ENCODE measurements at regions not wholly inside any gene's neighbourhood (a gene's known extent, or its start where the extent isn't known, plus 50 kb on each side); places are given as distances from the start of the nearest gene placed in this dataset.

DNA sequence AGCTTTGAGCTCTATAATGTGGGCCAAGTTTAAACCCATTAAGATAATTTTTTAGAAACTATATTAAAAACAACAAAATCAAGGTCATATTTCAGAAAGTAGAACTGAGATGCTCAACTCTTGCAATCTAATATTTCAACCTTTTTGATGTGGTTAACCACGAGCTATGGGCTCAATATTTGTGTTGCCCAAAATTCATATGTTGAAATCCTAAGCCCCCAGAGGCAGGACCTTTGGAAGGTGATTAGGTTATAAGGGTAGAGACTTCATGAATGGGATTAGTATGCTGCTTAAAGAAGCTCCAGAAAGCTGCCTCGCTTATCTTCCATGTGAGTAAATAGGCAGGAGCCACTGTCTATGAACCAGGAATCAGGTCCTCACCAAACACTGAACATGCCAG, 284.4 kb downstream of the CRPPA start:
- no peak for TF ChIP-seq POLR2A (IDR thresholded peaks at IDR 0.05)
- TF ChIP-seq POLR2AphosphoS5 (IDR thresholded peaks at IDR 0.05): no peak
- TF ChIP-seq, protein P1, sequence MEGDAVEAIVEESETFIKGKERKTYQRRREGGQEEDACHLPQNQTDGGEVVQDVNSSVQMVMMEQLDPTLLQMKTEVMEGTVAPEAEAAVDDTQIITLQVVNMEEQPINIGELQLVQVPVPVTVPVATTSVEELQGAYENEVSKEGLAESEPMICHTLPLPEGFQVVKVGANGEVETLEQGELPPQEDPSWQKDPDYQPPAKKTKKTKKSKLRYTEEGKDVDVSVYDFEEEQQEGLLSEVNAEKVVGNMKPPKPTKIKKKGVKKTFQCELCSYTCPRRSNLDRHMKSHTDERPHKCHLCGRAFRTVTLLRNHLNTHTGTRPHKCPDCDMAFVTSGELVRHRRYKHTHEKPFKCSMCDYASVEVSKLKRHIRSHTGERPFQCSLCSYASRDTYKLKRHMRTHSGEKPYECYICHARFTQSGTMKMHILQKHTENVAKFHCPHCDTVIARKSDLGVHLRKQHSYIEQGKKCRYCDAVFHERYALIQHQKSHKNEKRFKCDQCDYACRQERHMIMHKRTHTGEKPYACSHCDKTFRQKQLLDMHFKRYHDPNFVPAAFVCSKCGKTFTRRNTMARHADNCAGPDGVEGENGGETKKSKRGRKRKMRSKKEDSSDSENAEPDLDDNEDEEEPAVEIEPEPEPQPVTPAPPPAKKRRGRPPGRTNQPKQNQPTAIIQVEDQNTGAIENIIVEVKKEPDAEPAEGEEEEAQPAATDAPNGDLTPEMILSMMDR (IDR thresholded peaks at IDR 0.05): no peak
